Kidney glomerular epithelial cell (primary cell): ENCODE measurements at regions not wholly inside any gene's neighbourhood (a gene's known extent, or its start where the extent isn't known, plus 50 kb on each side); places are given as distances from the start of the nearest gene placed in this dataset.
"Not testable (repeated sequence)": the region's sequence is repeated elsewhere in the genome, so short reads cannot be mapped to it uniquely, and the experiment has no call there.

Experiments used
- DNase-seq: peaks from one replicate; lab custom pipeline; 2025; lab: John Stamatoyannopoulos, UW

- DNase-seq = no peak
Measured at GRCh38 chr21:22762463-22762862, 1764.3 kb downstream of the NCAM2 start.

GRCh38 chr21:22763442-22763841 is 1765.2 kb downstream of the NCAM2 start:
- no peak for DNase-seq

GRCh38 chr21:22764222-22764621 is 1766.0 kb downstream of the NCAM2 start:
- DNase-seq = no peak

GRCh38 chr21:22791376-22791775 is 1793.2 kb downstream of the NCAM2 start:
- no peak for DNase-seq

- peak; percentile 24 for DNase-seq
Measured at GRCh38 chr21:22791986-22792560, 1793.9 kb downstream of the NCAM2 start.

GRCh38 chr21:22795091-22795490 is 1796.9 kb downstream of the NCAM2 start:
- DNase-seq = no peak

GRCh38 chr21:22795644-22796043 is 1797.4 kb downstream of the NCAM2 start:
- no peak for DNase-seq

- no peak for DNase-seq
Measured at GRCh38 chr21:22796147-22796546, 1797.9 kb downstream of the NCAM2 start.

- DNase-seq = no peak
Measured at GRCh38 chr21:22804151-22804550, 1805.9 kb downstream of the NCAM2 start.

- no peak for DNase-seq
Measured at GRCh38 chr21:22806278-22806677, 1808.1 kb downstream of the NCAM2 start.

- no peak for DNase-seq
Measured at GRCh38 chr21:22813201-22813600, 1815.0 kb downstream of the NCAM2 start.

- not testable (repeated sequence) for DNase-seq
Measured at GRCh38 chr21:22818681-22819485, 1820.7 kb downstream of the NCAM2 start.

GRCh38 chr21:22827422-22827821 is 1829.2 kb downstream of the NCAM2 start:
- no peak for DNase-seq

GRCh38 chr21:22842875-22843274 is 1844.7 kb downstream of the NCAM2 start:
- no peak for DNase-seq

- no peak for DNase-seq
Measured at GRCh38 chr21:22855581-22855980, 1857.4 kb downstream of the NCAM2 start.

GRCh38 chr21:22871692-22872091 is 1873.5 kb downstream of the NCAM2 start:
- no peak for DNase-seq

GRCh38 chr21:22880573-22880972 is 1882.4 kb downstream of the NCAM2 start:
- DNase-seq = peak; percentile 6

GRCh38 chr21:22881131-22881530 is 1882.9 kb downstream of the NCAM2 start:
- DNase-seq = no peak

GRCh38 chr21:22885079-22885478 is 1886.9 kb downstream of the NCAM2 start:
- DNase-seq = no peak

- no peak for DNase-seq
Measured at GRCh38 chr21:22885614-22886013, 1887.4 kb downstream of the NCAM2 start.

- no peak for DNase-seq
Measured at GRCh38 chr21:22889445-22889844, 1891.2 kb downstream of the NCAM2 start.

- no peak for DNase-seq
Measured at GRCh38 chr21:22890656-22891055, 1892.4 kb downstream of the NCAM2 start.

GRCh38 chr21:22892028-22892427 is 1893.8 kb downstream of the NCAM2 start:
- no peak for DNase-seq

- DNase-seq = no peak
Measured at GRCh38 chr21:22892740-22893139, 1894.5 kb downstream of the NCAM2 start.
